ENCODE measurements at regions not wholly inside any gene's neighbourhood (a gene's known extent, or its start where the extent isn't known, plus 50 kb on each side); places are given as distances from the start of the nearest gene placed in this dataset.

DNA sequence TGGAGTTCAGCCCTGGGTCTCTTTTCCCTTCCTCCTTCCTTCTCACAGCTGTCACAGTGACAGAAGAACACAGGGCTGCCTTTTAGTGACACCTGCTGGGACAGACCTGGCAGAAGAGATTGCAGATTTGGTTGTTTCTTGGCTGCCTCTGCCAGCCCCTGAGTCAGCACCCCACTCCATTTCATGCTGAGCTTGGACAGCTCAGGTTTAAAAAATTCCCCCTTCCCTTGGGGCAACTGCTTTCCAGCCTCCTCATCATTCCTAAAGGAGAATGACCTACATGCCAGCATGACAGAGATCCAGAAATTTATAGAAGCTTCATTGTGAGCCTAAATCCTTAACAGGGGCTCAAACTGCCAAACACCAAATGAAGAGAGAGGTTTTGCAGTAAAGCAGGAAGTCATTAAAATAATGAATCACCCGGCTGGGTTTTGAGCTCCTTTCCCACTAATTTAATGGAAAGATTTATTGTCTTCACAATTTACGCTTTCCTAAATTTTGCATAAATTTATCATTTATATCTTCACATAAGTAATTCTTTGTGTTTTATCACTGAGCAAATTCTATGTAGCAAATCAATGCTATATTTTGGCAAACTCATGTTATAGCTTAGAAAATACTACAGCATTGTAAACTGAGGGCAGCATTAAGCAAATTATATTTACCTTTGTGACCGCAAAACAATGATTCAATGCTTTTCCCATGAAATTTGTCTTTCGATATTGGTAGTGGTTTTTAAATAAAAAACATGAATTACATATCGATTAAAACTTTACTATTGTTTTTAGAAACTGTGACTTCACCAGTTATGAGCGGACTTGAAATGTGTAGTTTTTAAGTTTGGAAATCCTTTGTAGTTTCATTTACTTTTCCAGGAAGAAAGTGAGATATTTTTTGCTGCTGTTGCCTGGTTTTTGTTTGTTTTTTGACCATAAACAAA, 399.5 kb upstream of the ANKRD30A start:
- intact Hi-C loops (cut with DNase I): no loop called here
- ATAC-seq (peak; percentile 75 to 79), DNase-seq (peak; percentile 41 to 66 (median 61))
- 77% methylated on average over 6 of the region's 6 CpGs for WGBS
- Histone ChIP-seq H3K27me3 (ENCODE audit: control insufficient read depth, insufficient read depth) (no peaks in the 10 kb centered on the region), H3K4me3 (ENCODE audit: low read length) (no peak overlapping the region), H3K4me1 (ENCODE audit: control insufficient read depth, insufficient read depth, low read length) (no peaks in the 10 kb centered on the region), H3K9me3 (ENCODE audit: control insufficient read depth, low read length) (no peaks in the 10 kb centered on the region), H3K27ac (ENCODE audit: low read length) (no peak overlapping the region)

DNA sequence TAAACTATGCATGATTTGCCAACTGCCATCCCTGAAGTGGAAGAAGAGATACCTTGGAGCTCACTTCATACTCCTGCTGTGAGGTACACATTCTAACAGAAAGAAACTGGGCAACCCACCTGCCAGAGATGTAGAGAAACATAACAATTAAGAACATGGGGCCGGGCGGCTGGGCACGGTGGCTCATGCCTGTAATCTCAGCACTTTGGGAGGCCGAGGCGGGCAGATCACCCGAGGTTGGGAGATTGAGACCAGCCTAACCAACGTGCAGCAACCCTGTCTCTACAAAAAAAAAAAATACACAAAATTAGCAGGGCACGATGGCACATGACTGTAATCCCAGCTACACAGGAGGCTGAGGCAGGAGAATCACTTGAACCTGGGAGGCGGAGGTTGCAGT, 402.6 kb upstream of the ANKRD30A start:
- Histone ChIP-seq H3K4me3 (ENCODE audit: low read length) (no peak overlapping the region), H3K4me1 (ENCODE audit: control insufficient read depth, insufficient read depth, low read length) (no peaks in the 10 kb centered on the region), H3K27ac (ENCODE audit: low read length) (no peak overlapping the region), H3K9me3 (ENCODE audit: control insufficient read depth, low read length) (no peaks in the 10 kb centered on the region), H3K27me3 (ENCODE audit: control insufficient read depth, insufficient read depth) (no peaks in the 10 kb centered on the region)
- intact Hi-C loops (cut with DNase I): no loop called here
- DNase-seq (no peak), ATAC-seq (no peak)
- 94% methylated on average over 9 of the region's 9 CpGs for WGBS

DNA sequence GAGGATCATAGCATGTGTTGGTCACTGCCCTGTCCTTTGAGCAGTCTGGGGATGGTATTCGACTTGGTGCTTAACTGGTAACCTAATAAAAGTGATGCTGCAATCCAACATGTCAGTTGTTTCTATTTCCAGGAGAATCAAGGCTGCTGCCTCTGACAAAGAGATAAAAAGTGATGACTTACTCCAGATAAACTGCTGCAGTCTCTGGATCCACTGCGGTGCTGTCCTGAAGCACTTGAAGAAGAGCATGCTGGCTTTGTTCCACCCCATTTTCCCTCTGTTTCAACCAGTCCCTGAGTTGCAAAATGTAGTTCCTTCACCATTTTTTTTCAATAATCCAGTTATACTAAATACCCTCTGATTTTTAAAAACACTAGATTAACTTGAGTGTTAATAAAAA, 403.5 kb upstream of the ANKRD30A start:
- Histone ChIP-seq H3K27me3 (ENCODE audit: control insufficient read depth, insufficient read depth) (no peaks in the 10 kb centered on the region), H3K4me1 (ENCODE audit: control insufficient read depth, insufficient read depth, low read length) (no peaks in the 10 kb centered on the region), H3K4me3 (ENCODE audit: low read length) (no peak overlapping the region), H3K9me3 (ENCODE audit: control insufficient read depth, low read length) (no peaks in the 10 kb centered on the region), H3K27ac (ENCODE audit: low read length) (no peak overlapping the region)
- intact Hi-C loops (cut with DNase I): no loop called here
- DNase-seq: no peak
- no peak for ATAC-seq
- whole genome bisulfite sequencing: 26% methylated on average over 2 of the region's 2 CpGs

DNA sequence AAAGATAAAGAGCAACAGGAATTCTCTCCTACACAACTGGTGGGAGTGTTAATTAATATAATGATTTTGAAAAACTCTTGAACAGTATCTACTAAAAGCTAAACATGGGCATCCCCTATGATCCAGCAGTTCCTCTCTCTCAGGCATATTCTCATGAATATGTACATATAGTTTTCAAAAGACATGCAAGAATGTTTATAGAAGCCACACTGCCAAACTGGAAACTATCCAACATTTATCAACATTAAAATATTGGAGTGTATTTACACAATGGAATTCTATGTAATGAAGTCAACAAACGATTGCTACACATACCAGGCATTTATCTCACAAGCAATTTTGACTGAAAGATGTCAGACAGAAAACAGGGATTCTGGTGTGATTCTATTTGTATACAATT, 404.5 kb upstream of the ANKRD30A start:
- H3K27me3 ChIP-seq (ENCODE audit: control insufficient read depth, insufficient read depth): no peaks in the 10 kb centered on the region
- no peak for DNase-seq
- intact Hi-C loops (cut with DNase I): no loop called here
- no peak overlapping the region for H3K27ac ChIP-seq (ENCODE audit: low read length)
- H3K4me3 ChIP-seq (ENCODE audit: low read length): no peak overlapping the region
- no peaks in the 10 kb centered on the region for H3K9me3 ChIP-seq (ENCODE audit: control insufficient read depth, low read length)
- no peak for ATAC-seq
- no peaks in the 10 kb centered on the region for H3K4me1 ChIP-seq (ENCODE audit: control insufficient read depth, insufficient read depth, low read length)
- WGBS: 25% methylated on average over 1 of the region's 1 CpG

DNA sequence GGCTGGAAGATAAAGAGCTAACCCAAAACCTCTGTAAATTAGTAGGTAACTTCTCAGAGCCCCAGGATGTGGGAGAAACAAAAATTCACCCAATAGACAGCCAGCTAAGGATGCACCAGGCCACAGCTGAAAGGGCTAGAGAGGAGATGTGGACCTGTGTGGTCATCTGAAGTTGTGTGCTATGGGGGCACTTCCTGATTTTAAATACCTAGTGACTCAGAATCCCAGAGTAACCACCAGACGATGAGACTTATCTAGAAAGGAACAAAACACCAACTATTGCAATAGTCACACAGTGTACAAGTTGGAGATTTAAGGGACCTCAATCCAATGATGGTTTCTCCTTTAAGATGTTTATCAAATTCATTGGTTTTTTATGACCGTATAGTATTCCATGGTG, 408.3 kb upstream of the ANKRD30A start:
- no peak for ATAC-seq
- Histone ChIP-seq H3K4me3 (ENCODE audit: low read length) (no peak overlapping the region), H3K4me1 (ENCODE audit: control insufficient read depth, insufficient read depth, low read length) (no peaks in the 10 kb centered on the region), H3K9me3 (ENCODE audit: control insufficient read depth, low read length) (no peaks in the 10 kb centered on the region), H3K27me3 (ENCODE audit: control insufficient read depth, insufficient read depth) (no peaks in the 10 kb centered on the region), H3K27ac (ENCODE audit: low read length) (no peak overlapping the region)
- no peak for DNase-seq
- intact Hi-C loops (cut with DNase I): no loop called here
- 88% methylated on average over 2 of the region's 2 CpGs for WGBS

DNA sequence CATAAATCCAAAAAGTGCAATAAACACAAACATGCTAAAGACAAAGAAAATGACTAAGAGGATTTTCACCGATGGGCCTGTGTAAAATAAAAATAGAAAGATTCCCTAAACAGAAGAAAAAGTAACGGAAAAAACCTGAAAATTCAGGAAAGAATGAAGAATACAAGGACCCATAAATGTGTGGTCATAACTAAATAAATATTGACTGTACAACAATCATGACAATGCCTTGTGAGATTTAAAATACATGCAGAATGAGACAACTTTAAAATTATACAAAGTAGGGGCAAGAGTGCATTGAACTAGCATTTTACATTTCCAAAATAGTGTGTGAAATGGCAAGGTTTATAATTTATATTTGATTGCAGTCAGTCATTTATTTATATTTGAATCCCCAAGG, 409.1 kb upstream of the ANKRD30A start:
- intact Hi-C loops (cut with DNase I): no loop called here
- Histone ChIP-seq H3K4me1 (ENCODE audit: control insufficient read depth, insufficient read depth, low read length) (no peaks in the 10 kb centered on the region), H3K9me3 (ENCODE audit: control insufficient read depth, low read length) (no peaks in the 10 kb centered on the region), H3K4me3 (ENCODE audit: low read length) (no peak overlapping the region), H3K27me3 (ENCODE audit: control insufficient read depth, insufficient read depth) (no peaks in the 10 kb centered on the region), H3K27ac (ENCODE audit: low read length) (no peak overlapping the region)
- ATAC-seq: no peak
- WGBS: 83% methylated on average over 2 of the region's 2 CpGs
- no peak for DNase-seq

DNA sequence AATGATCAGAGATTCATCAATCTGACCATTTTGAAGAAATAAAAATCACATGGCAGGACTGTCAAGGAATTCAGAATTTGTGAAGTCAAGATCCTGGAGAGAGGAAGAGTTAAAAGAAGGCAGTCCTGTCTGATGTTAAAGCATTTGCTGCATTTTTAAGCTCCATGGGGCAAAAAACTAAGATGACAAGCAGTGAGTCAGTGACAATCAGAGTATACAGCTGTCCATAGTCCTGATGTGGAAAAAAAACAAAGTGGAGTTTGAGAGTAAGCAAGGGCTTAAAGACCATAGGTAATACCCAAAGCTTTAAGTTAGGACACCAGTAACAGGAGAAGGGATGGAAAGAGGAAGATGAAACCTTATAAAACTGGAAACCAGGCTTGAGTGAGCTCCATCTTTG, 412.7 kb upstream of the ANKRD30A start:
- no peak for DNase-seq
- no peaks in the 10 kb centered on the region for H3K9me3 ChIP-seq (ENCODE audit: control insufficient read depth, low read length)
- H3K27me3 ChIP-seq (ENCODE audit: control insufficient read depth, insufficient read depth): no peaks in the 10 kb centered on the region
- no peak overlapping the region for H3K4me3 ChIP-seq (ENCODE audit: low read length)
- intact Hi-C loops (cut with DNase I): no loop called here
- no peak for ATAC-seq
- H3K27ac ChIP-seq (ENCODE audit: low read length): no peak overlapping the region
- no peaks in the 10 kb centered on the region for H3K4me1 ChIP-seq (ENCODE audit: control insufficient read depth, insufficient read depth, low read length)

DNA sequence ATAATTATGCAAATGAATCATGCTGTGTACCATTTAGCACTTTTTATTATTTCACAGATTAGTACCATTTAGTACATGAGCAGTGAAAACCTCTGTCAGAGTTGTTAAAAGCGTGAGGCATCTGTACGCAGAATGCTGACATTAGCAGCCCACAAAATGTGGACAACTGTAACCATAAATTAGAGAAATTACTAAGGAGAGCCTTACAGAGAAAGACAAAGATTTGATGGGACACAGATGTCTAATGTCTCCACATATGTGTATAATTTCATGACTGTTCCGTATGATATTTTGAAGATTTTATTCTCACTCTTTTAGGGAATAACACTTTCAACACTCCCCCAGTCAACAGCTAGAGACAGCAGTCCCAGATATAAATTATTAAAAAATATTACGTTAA, 414.0 kb upstream of the ANKRD30A start:
- ATAC-seq (no peak), DNase-seq (no peak)
- no peak overlapping the region for H3K4me3 ChIP-seq (ENCODE audit: low read length)
- H3K27me3 ChIP-seq (ENCODE audit: control insufficient read depth, insufficient read depth): no peaks in the 10 kb centered on the region
- no peak overlapping the region for H3K27ac ChIP-seq (ENCODE audit: low read length)
- 90% methylated on average over 4 of the region's 4 CpGs for WGBS
- no peaks in the 10 kb centered on the region for H3K9me3 ChIP-seq (ENCODE audit: control insufficient read depth, low read length)
- no peaks in the 10 kb centered on the region for H3K4me1 ChIP-seq (ENCODE audit: control insufficient read depth, insufficient read depth, low read length)
- intact Hi-C loops (cut with DNase I): no loop called here

DNA sequence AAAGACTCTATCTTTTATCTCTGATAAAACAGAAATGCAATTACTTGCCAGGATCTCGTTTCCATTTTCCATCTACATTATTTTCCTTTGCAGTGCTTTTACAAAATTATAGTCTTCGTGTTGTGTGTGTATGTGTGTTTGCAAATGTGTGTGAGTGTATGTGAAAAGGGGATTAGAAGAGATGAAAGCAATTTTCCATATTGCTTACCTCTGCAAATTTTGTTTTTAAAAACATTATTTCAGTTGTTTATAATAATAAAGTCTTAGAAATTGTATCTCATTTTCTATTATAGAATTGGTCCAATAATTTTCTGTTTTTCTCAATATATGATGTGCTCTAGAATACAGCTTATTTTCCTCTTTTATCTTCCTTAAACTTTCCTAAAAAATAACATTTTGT, 421.3 kb upstream of the ANKRD30A start:
- Histone ChIP-seq H3K4me3 (ENCODE audit: low read length) (no peak overlapping the region), H3K9me3 (ENCODE audit: control insufficient read depth, low read length) (no peaks in the 10 kb centered on the region), H3K4me1 (ENCODE audit: control insufficient read depth, insufficient read depth, low read length) (no peaks in the 10 kb centered on the region), H3K27me3 (ENCODE audit: control insufficient read depth, insufficient read depth) (no peaks in the 10 kb centered on the region), H3K27ac (ENCODE audit: low read length) (no peak overlapping the region)
- DNase-seq (no peak), ATAC-seq (no peak)
- intact Hi-C loops (cut with DNase I): no loop called here
- 35% methylated on average over 2 of the region's 2 CpGs for WGBS

DNA sequence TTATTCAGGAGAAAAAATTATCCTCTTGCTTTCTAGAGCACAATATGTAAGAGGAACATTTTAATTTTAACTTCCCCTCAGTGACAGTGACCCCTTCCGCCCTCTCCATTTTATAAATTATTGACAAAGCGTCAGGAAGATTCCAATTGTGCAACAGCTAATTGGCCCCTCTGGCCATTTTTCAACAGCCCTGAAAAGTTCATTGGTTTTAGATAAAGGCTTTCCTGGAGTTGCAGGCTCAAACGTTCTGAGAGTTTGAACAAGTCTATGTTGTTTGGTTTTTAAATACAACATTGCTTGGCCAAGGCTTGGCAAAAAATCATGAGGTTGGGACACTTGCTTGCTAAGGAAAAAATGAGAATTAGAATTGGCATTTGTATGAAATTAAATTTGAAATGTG, 422.2 kb upstream of the ANKRD30A start:
- intact Hi-C loops (cut with DNase I): no loop called here
- DNase-seq: no peak
- Histone ChIP-seq H3K27ac (ENCODE audit: low read length) (no peak overlapping the region), H3K9me3 (ENCODE audit: control insufficient read depth, low read length) (no peaks in the 10 kb centered on the region), H3K27me3 (ENCODE audit: control insufficient read depth, insufficient read depth) (no peaks in the 10 kb centered on the region), H3K4me3 (ENCODE audit: low read length) (no peak overlapping the region), H3K4me1 (ENCODE audit: control insufficient read depth, insufficient read depth, low read length) (no peaks in the 10 kb centered on the region)
- no peak for ATAC-seq
- WGBS: 50% methylated on average over 3 of the region's 3 CpGs

DNA sequence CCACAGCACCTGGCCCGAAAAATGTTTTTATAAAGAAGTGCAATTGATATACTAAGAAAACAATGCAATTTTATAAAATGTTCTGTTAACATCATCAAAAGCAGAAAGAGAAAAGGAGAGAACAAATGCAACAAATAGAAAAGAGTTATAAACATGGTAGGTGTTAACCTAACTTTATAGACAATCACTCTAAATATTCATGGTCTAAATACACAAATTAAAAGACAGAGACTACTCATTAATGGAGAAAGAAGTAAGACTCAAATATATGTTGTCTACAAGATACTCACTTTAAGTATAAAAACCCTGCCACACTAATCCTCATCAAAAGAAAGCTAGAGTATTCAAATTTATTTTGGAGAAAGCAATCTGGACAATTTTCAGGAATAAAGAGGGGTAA, 425.3 kb upstream of the ANKRD30A start:
- Histone ChIP-seq H3K9me3 (ENCODE audit: control insufficient read depth, low read length) (no peaks in the 10 kb centered on the region), H3K4me3 (ENCODE audit: low read length) (no peak overlapping the region), H3K27me3 (ENCODE audit: control insufficient read depth, insufficient read depth) (no peaks in the 10 kb centered on the region), H3K4me1 (ENCODE audit: control insufficient read depth, insufficient read depth, low read length) (no peaks in the 10 kb centered on the region), H3K27ac (ENCODE audit: low read length) (no peak overlapping the region)
- DNase-seq (no peak), ATAC-seq (no peak)
- intact Hi-C loops (cut with DNase I): no loop called here
- 94% methylated on average over 1 of the region's 1 CpG for WGBS

DNA sequence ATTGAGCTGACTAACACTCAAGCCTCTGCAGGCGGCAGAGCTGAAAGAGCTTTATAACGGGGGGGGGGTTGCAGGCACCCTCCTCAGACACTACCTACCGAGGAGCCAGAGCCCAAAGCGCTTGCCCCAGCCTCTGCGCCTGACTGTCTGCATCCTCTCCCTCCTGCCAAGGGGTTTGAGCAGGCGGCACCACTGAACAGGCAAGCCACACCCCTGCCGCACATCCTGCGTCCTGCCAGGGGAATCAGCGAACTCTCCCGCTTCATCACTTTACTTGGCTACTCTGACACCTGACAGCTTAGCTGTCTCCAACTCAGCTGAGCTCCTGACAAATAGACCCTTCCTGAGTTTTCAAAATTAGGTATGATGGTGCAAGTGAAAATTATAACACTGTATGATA, 432.6 kb upstream of the ANKRD30A start:
- intact Hi-C loops (cut with DNase I): no loop called here
- 65% methylated on average over 10 of the region's 10 CpGs for WGBS
- no peaks in the 10 kb centered on the region for H3K27me3 ChIP-seq (ENCODE audit: control insufficient read depth, insufficient read depth)

More for the DNA sequence above, 432.6 kb upstream of the ANKRD30A start:
- Histone ChIP-seq H3K4me3 (ENCODE audit: low read length) (no peak overlapping the region), H3K4me1 (ENCODE audit: control insufficient read depth, insufficient read depth, low read length) (no peaks in the 10 kb centered on the region), H3K27ac (ENCODE audit: low read length) (no peak overlapping the region), H3K9me3 (ENCODE audit: control insufficient read depth, low read length) (no peaks in the 10 kb centered on the region)
- ATAC-seq: no peak
- DNase-seq: peak in 1 of 3 donors; percentile 21
